Upper lobe of left lung (tissue), 6 donors: ENCODE measurements at regions not wholly inside any gene's neighbourhood (a gene's known extent, or its start where the extent isn't known, plus 50 kb on each side); places are given as distances from the start of the nearest gene placed in this dataset.
"Not testable (repeated sequence)": the region's sequence is repeated elsewhere in the genome, so short reads cannot be mapped to it uniquely, and the experiment has no call there.

Source experiments
- ATAC-seq, 2 donors: fragments of 200-7000 bp; cut with Tn5 transposase; one replicate each; pipeline ENCODE4 v1.9.1; 2022; ENCODE audit warnings: mild to moderate bottlenecking in 2 of 2, moderate library complexity in 2 of 2; ENCODE audit not compliant: low FRiP score in 2 of 2
- DNase-seq, 2 donors: peaks; one replicate each; pipeline ENCODE4 v3.0.0-alpha.2; 2019 to 2020
- H3K27ac ChIP-seq, 4 donors: fragments of 200-600 bp; sonication (generic); one replicate each; pipeline ENCODE4 v1.5.1; 2016 to 2019
- H3K27me3 ChIP-seq, 4 donors: fragments of 200-600 bp; sonication (generic); one replicate each; pipeline ENCODE4 v1.5.1; 2017 to 2019
- H3K36me3 ChIP-seq, 4 donors: fragments of 200-600 bp; sonication (generic); one replicate each; pipeline ENCODE4 v1.5.1; 2016 to 2019
- H3K4me1 ChIP-seq, 4 donors: fragments of 200-600 bp; sonication (generic); one replicate each; pipeline ENCODE4 v1.5.1; 2018 to 2019
- H3K4me3 ChIP-seq, 4 donors: fragments of 200-600 bp; sonication (generic); one replicate each; pipeline ENCODE4 v1.5.1; 2017 to 2019; ENCODE audit warnings: mild to moderate bottlenecking in 2 of 4, moderate library complexity in 1 of 4
- H3K9me3 ChIP-seq, 4 donors: fragments of 200-600 bp; sonication (generic); one replicate each; pipeline ENCODE4 v1.5.1; 2018 to 2019
- CTCF ChIP-seq, 6 experiments: fragments of 450-650 bp in 4 of 6; fragments of 200-600 bp in 2 of 6; sonication (generic) in 2 of 6; IDR thresholded peaks; one replicate each; pipeline ENCODE4 v1.5.1; 2016 to 2019; ENCODE audit warnings: antibody characterized with exemption in 6 of 6
- EP300 ChIP-seq, 4 donors: sonication (generic); formaldehyde crosslinking; IDR thresholded peaks; one replicate each; pipeline ENCODE4 v1.5.1; 2017; ENCODE audit warnings: antibody characterized with exemption in 4 of 4, control low read depth in 2 of 4
- POLR2A ChIP-seq, 4 donors: fragments of 450-650 bp; IDR thresholded peaks; one replicate each; pipeline ENCODE4 v1.5.1; 2016 to 2017; ENCODE audit warnings: antibody characterized with exemption in 4 of 4, mild to moderate bottlenecking in 2 of 4
- POLR2AphosphoS5 ChIP-seq, 2 donors: sonication (generic); formaldehyde crosslinking; IDR thresholded peaks; one replicate each; pipeline ENCODE4 v1.5.1; 2017; ENCODE audit warnings: antibody characterized with exemption in 2 of 2
- WGBS, 2 donors: methylation state at CpG; one replicate each; pipeline ENCODE4 v1.1.5; 2017 to 2018; 5-methylcytosine and 5-hydroxymethylcytosine counted together
- donor health status: DM: no; HTN: no; CAD: no; lungs with moderate emphysema.
- donor health status: DM: no; HTN: yes; CAD: no; lungs with severe emphysema.

- H3K4me1 ChIP-seq: no peaks in the 10 kb centered on the region
- no peaks in the 10 kb centered on the region for H3K27me3 ChIP-seq
- 81 to 98% methylated on average over 3 to 4 of the region's 4 CpGs for WGBS, 2 donors
- H3K4me3 ChIP-seq: no peak overlapping the region
- no peaks in the 10 kb centered on the region for H3K9me3 ChIP-seq
- no peak for ATAC-seq
- TF ChIP-seq EP300 (IDR thresholded peaks at IDR 0.05) (no peak), POLR2A (IDR thresholded peaks at IDR 0.05) (no peak), POLR2AphosphoS5 (IDR thresholded peaks at IDR 0.05) (no peak), CTCF (IDR thresholded peaks at IDR 0.05) (no peak)
- H3K36me3 ChIP-seq: no peaks in the 10 kb centered on the region
- H3K27ac ChIP-seq: no peak overlapping the region
- no peak for DNase-seq
Measured at GRCh38 chr5:125457617-125458016, 711.2 kb upstream of the ZNF608 start.

GRCh38 chr5:125458949-125459348 is 712.5 kb upstream of the ZNF608 start:
- H3K36me3 ChIP-seq, H3K4me3 ChIP-seq, H3K27me3 ChIP-seq, H3K4me1 ChIP-seq, H3K27ac ChIP-seq, ATAC-seq, DNase-seq, H3K9me3 ChIP-seq: not testable (repeated sequence)
- 77 to 89% methylated on average over 2 of the region's 2 CpGs for WGBS, 2 donors

- H3K4me3 ChIP-seq: no peak overlapping the region
- 78 to 81% methylated on average over 5 of the region's 5 CpGs for WGBS, 2 donors
Measured at GRCh38 chr5:125461641-125462072, 715.2 kb upstream of the ZNF608 start.

GRCh38 chr5:125463466-125464092 is 717.1 kb upstream of the ZNF608 start:
- WGBS, 2 donors: 54 to 58% methylated on average over 3 of the region's 3 CpGs
- Histone ChIP-seq H3K4me1 (no peaks in the 10 kb centered on the region), H3K4me3 (no peak overlapping the region), H3K27me3 (no peaks in the 10 kb centered on the region), H3K27ac (no peak overlapping the region), H3K9me3 (no peaks in the 10 kb centered on the region), H3K36me3 (no peaks in the 10 kb centered on the region)
- no peak for TF ChIP-seq POLR2A (IDR thresholded peaks at IDR 0.05)
- TF ChIP-seq CTCF (IDR thresholded peaks at IDR 0.05): no peak
- no peak for TF ChIP-seq EP300 (IDR thresholded peaks at IDR 0.05)
- TF ChIP-seq POLR2AphosphoS5 (IDR thresholded peaks at IDR 0.05): no peak
- DNase-seq (no peak), ATAC-seq (no peak)

More at GRCh38 chr5:125461641-125462072, 715.2 kb upstream of the ZNF608 start:
- no peak for TF ChIP-seq POLR2A (IDR thresholded peaks at IDR 0.05)
- TF ChIP-seq POLR2AphosphoS5 (IDR thresholded peaks at IDR 0.05): no peak
- TF ChIP-seq EP300 (IDR thresholded peaks at IDR 0.05): no peak
- no peak for TF ChIP-seq CTCF (IDR thresholded peaks at IDR 0.05)
- ATAC-seq (no peak), DNase-seq (no peak)
- Histone ChIP-seq H3K4me1 (no peaks in the 10 kb centered on the region), H3K36me3 (no peaks in the 10 kb centered on the region), H3K27me3 (no peaks in the 10 kb centered on the region), H3K27ac (no peak overlapping the region), H3K9me3 (no peaks in the 10 kb centered on the region)

GRCh38 chr5:125464847-125465432 is 718.5 kb upstream of the ZNF608 start:
- no peak for DNase-seq
- TF ChIP-seq POLR2AphosphoS5 (IDR thresholded peaks at IDR 0.05): no peak
- no peak for TF ChIP-seq CTCF (IDR thresholded peaks at IDR 0.05)
- no peak for TF ChIP-seq EP300 (IDR thresholded peaks at IDR 0.05)
- TF ChIP-seq POLR2A (IDR thresholded peaks at IDR 0.05): no peak
- Histone ChIP-seq H3K27ac (no peak overlapping the region), H3K27me3 (no peaks in the 10 kb centered on the region), H3K4me3 (no peak overlapping the region), H3K4me1 (no peaks in the 10 kb centered on the region), H3K9me3 (no peaks in the 10 kb centered on the region), H3K36me3 (no peaks in the 10 kb centered on the region)
- WGBS, 2 donors: 89 to 92% methylated on average over 5 of the region's 5 CpGs
- no peak for ATAC-seq
